Adipocyte (in vitro differentiated cells): ENCODE measurements at regions not wholly inside any gene's neighbourhood (a gene's known extent, or its start where the extent isn't known, plus 50 kb on each side); places are given as distances from the start of the nearest gene placed in this dataset.

Source experiments
- DNase-seq: peaks from one replicate; pipeline ENCODE4 v3.0.0-alpha.2; 2015; ENCODE audit warnings: low read depth
- H3K27me3 ChIP-seq: replicated peaks from 2 replicates; pipeline ENCODE4 v1.7.0; 2013; ENCODE audit warnings: mild to moderate bottlenecking, low read length, moderate library complexity; ENCODE audit not compliant: control insufficient read depth, insufficient read depth
- H3K36me3 ChIP-seq: 2 replicates; pipeline ENCODE4 v1.7.0; 2013; ENCODE audit warnings: low read length, mild to moderate bottlenecking, moderate library complexity; ENCODE audit not compliant: control insufficient read depth, insufficient read depth, severe bottlenecking
- H3K4me1 ChIP-seq: 2 replicates; pipeline ENCODE4 v1.7.0; 2013; ENCODE audit warnings: mild to moderate bottlenecking, low read length, moderate library complexity; ENCODE audit not compliant: control insufficient read depth, insufficient read depth
- H3K4me3 ChIP-seq: 2 replicates; pipeline ENCODE4 v1.7.0; 2013; ENCODE audit warnings: mild to moderate bottlenecking, low read length, moderate library complexity
- H3K9ac ChIP-seq: 2 replicates; pipeline ENCODE4 v1.7.0; 2013; ENCODE audit warnings: mild to moderate bottlenecking, low read length, moderate library complexity
- H3K9me3 ChIP-seq: 2 replicates; pipeline ENCODE4 v1.7.0; 2013; ENCODE audit warnings: mild to moderate bottlenecking, low read length, moderate library complexity; ENCODE audit not compliant: control insufficient read depth

GRCh38 chr4:123497340-123497739 is 100.7 kb downstream of the SPRY1 start:
- H3K9ac ChIP-seq: no peak overlapping the region
- no peak overlapping the region for H3K4me3 ChIP-seq
- H3K4me1 ChIP-seq: peaks cover 29% of the 10 kb centered on the region
- H3K27me3 ChIP-seq: no peaks in the 10 kb centered on the region
- H3K36me3 ChIP-seq: no peaks in the 10 kb centered on the region
- H3K9me3 ChIP-seq: peaks cover 10% of the 10 kb centered on the region
- DNase-seq: no peak

DNA sequence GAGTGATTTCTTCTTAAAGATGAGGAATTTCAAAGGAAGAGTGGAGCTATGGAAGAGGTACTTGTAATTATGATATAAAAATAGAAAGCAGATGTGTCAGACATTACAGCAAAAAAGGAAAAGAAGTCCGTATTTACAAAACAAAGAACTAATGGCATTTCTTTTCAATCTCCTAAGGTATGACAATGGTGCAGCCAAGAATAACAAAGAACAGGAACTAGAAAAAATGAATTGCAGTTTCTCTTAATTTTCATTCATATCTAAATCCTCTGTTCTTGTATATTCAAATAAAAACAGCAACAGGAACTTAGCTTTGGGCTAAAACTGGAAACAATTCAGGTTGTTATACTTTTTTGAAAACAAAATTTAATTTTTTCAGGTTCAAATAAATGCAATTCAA is 105.1 kb downstream of the SPRY1 start:
- Histone ChIP-seq H3K4me1 (peaks cover 19% of the 10 kb centered on the region), H3K4me3 (no peak overlapping the region), H3K36me3 (no peaks in the 10 kb centered on the region), H3K9me3 (peaks cover 10% of the 10 kb centered on the region), H3K27me3 (no peaks in the 10 kb centered on the region), H3K9ac (no peak overlapping the region)
- DNase-seq: no peak

GRCh38 chr4:123503698-123504363 is 107.2 kb downstream of the SPRY1 start:
- peaks cover 7% of the 10 kb centered on the region for H3K4me1 ChIP-seq
- H3K27me3 ChIP-seq: no peaks in the 10 kb centered on the region
- DNase-seq: no peak

DNA sequence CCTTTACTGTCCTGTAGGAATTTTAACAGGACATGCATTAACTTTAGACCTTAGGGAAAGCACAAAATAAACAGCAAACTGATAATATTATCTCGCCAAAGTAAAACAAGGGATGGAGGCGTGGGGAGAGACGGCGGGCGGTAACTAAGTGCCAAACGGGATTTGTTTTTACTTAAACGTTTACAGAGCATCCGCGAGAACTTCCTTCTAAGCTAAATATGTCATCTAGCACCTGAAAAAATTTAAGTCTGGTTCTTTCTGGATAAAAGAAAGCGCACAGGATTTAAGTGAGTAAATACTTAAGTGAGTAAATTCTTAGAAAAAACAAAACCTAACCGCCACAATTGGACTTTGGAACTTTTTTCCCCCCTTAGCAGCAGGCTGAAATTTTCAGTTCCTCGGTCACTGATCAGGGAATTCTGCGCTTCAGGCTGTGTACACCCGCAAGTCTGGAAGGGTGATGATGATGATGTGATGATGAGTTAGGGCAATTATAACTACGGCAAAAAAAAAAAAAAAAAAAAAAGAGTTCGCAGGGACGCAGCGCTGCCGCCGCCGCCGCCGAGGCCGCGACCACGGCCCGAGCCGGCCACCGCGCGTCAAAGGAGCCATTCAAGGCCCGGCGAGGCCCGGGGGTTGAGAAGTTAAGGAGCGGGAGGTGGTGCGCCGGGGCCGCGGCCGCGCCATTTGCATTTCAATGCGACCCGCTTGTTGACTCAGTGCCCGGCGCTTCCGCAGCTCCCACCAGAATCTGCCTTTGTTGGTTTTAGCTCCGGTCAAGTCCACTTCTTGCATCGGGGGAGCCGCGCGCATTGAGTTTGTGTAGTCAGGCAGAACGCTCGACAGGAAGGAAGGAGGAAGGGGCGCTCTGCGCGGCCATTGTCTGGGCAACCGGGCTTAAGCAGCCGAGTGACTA is 108.8 kb downstream of the SPRY1 start:
- H3K36me3 ChIP-seq: no peaks in the 10 kb centered on the region
- H3K4me1 ChIP-seq: peaks cover 13% of the 10 kb centered on the region
- H3K27me3 ChIP-seq: no peaks in the 10 kb centered on the region
- DNase-seq: peak; percentile 75
- peaks cover under 1% of the 10 kb centered on the region for H3K9me3 ChIP-seq
- H3K4me3 ChIP-seq: peak overlapping the region; percentile 84
- H3K9ac ChIP-seq: peak overlapping the region; percentile 84

More at GRCh38 chr4:123503698-123504363, 107.2 kb downstream of the SPRY1 start:
- Histone ChIP-seq H3K36me3 (no peaks in the 10 kb centered on the region), H3K9me3 (peaks cover 10% of the 10 kb centered on the region), H3K9ac (no peak overlapping the region), H3K4me3 (no peak overlapping the region)

DNA sequence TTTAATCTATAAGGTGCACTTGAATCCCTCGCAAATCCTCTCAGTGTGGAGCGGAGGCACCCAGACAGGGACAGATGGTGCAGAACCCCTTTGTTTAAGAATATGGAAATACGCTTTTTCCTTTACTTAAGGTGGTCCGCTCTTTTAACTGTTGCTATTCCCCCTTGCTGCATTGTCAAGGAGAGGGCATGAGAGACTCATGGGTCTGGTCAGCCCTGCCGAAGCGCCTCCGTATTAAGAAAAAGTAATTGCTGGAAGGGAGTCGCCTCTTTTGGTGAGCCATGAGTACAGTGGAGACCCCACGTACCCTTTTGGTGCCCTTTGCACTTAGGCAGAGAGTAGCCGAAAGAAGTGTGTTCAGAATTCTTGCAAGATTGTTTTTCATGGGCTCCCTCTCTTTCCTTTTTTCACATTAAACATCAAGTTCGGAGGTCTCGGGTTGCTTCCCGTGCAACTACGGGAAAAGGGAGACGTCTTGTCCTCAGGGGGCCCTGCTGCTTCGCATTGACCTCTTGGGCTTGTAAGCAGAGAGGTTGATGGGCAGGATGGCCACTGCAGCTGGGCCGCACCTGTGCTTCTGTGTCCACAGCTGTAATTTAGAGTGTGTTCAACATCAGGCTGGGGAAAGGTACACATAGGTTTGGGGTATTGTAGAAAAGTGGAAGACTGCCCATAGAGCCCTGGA is 109.6 kb downstream of the SPRY1 start:
- peak overlapping the region; percentile 84 for H3K4me3 ChIP-seq
- H3K9ac ChIP-seq: peak overlapping the region; percentile 84
- peaks cover 16% of the 10 kb centered on the region for H3K4me1 ChIP-seq
- H3K36me3 ChIP-seq: no peaks in the 10 kb centered on the region
- DNase-seq: no peak
- H3K9me3 ChIP-seq: no peaks in the 10 kb centered on the region
- H3K27me3 ChIP-seq: no peaks in the 10 kb centered on the region

DNA sequence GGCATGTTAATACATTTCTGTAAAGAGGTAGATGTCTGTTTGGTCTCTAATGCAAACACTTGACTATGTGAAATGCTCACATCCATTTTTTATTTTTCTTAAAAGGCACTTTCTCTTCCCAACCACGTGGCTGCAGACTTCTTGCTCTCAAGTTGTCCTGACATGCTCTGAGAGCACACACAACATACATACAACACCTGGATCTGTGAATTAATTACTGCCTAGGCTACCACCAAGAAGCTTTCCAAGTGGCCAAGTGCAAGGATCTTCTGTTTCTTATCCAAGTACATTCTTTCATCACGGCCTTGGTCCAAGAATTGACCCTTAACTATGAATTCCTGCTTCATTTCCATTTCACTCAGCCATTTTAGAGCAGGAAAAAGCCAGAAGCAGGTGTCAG is 110.8 kb downstream of the SPRY1 start:
- Histone ChIP-seq H3K4me1 (peaks cover 16% of the 10 kb centered on the region), H3K4me3 (no peak overlapping the region), H3K36me3 (no peaks in the 10 kb centered on the region), H3K9me3 (no peaks in the 10 kb centered on the region), H3K9ac (no peak overlapping the region), H3K27me3 (no peaks in the 10 kb centered on the region)
- no peak for DNase-seq

GRCh38 chr4:123510221-123510620 is 113.6 kb downstream of the SPRY1 start:
- peaks cover 16% of the 10 kb centered on the region for H3K4me1 ChIP-seq
- H3K9me3 ChIP-seq: no peaks in the 10 kb centered on the region
- H3K9ac ChIP-seq: no peak overlapping the region
- no peak overlapping the region for H3K4me3 ChIP-seq
- DNase-seq: no peak
- H3K27me3 ChIP-seq: no peaks in the 10 kb centered on the region
- H3K36me3 ChIP-seq: no peaks in the 10 kb centered on the region

DNA sequence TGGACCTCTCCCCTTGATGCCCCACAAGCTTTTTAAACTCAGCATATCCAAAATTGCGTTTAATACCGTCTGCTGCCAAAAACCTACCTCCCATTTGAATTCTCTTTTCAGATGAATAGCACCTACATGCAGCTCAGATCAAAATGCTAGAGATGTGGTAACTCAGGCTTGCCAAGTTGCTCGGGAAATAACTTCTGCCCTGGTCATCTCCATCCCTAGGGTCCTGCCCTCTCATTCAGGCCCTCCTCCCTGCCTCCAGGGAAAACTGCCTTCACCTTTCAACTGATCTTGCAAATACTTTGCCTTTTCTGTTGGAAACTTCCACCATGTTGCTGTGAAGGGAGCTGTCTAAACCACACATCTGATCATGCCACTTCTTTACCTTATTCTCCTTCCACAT is 114.1 kb downstream of the SPRY1 start:
- no peaks in the 10 kb centered on the region for H3K9me3 ChIP-seq
- DNase-seq: no peak
- no peak overlapping the region for H3K9ac ChIP-seq
- H3K4me1 ChIP-seq: peaks cover 16% of the 10 kb centered on the region
- H3K27me3 ChIP-seq: no peaks in the 10 kb centered on the region
- H3K4me3 ChIP-seq: no peak overlapping the region
- H3K36me3 ChIP-seq: no peaks in the 10 kb centered on the region

DNA sequence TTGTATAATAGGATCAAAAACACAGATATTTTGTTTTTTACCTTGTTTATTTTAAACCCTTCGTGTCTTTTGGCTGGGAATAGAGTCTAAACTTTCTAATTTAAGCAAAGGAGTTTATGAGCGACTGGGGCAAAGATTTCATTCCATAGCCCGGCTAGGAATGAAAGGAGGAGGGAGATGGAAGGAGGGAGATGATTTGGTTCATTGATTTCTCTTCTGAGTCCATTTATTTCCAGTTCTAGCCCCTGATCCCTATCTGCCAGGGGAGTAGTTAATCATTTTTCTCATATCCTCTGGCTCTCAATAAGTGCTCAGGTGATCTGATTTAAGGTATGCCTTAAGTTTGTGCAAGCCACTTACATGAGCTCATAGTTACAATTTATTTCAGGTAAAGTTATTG is 120.0 kb downstream of the SPRY1 start:
- H3K36me3 ChIP-seq: no peaks in the 10 kb centered on the region
- H3K9me3 ChIP-seq: no peaks in the 10 kb centered on the region
- H3K27me3 ChIP-seq: no peaks in the 10 kb centered on the region
- H3K4me3 ChIP-seq: no peak overlapping the region
- H3K9ac ChIP-seq: no peak overlapping the region
- DNase-seq: no peak
- no peaks in the 10 kb centered on the region for H3K4me1 ChIP-seq

DNA sequence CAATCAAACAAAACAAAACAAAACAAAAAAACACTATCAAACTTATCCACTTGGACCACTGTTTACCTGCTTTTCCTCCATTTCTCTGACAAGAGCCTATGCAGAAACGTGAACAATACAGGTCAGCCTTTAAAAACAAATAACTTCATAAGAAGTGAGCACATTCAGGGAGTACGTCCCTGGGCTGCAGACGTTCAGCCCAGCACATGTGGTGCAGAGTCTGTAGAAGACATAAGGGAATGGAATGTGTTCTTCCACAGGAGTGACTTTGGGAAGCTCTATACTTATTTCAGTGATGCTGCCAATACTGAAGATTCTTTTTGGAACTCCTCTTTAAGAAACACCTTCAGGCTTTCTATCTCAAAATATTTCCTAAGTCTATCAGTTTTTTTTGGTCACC is 120.6 kb downstream of the SPRY1 start:
- no peaks in the 10 kb centered on the region for H3K27me3 ChIP-seq
- no peak overlapping the region for H3K9ac ChIP-seq
- DNase-seq: no peak
- H3K4me3 ChIP-seq: no peak overlapping the region
- no peaks in the 10 kb centered on the region for H3K9me3 ChIP-seq
- no peaks in the 10 kb centered on the region for H3K36me3 ChIP-seq
- no peaks in the 10 kb centered on the region for H3K4me1 ChIP-seq

DNA sequence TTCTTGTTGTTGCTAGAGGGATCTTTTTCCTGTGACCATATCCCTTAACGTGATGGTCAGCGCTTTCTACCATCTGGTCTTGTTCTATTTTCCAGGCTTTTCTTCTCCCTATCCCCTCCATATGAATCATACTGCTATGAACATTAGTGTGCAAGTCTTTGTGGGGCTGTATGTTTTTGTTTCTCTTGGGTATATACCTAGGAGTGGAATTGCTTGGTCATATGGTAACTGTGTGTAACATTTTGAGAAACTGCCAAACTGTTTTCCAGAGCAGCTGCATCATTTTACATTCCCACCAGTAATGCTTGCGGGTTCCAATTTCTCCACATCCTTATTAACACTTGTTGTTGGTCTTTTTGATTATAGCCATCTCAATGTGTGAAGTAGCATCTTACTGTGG is 121.4 kb downstream of the SPRY1 start:
- no peak overlapping the region for H3K4me3 ChIP-seq
- no peaks in the 10 kb centered on the region for H3K27me3 ChIP-seq
- H3K36me3 ChIP-seq: no peaks in the 10 kb centered on the region
- no peak overlapping the region for H3K9ac ChIP-seq
- no peaks in the 10 kb centered on the region for H3K9me3 ChIP-seq
- no peaks in the 10 kb centered on the region for H3K4me1 ChIP-seq
- DNase-seq: no peak
